OCI-LY7 (cell line): ENCODE measurements at regions not wholly inside any gene's neighbourhood (a gene's known extent, or its start where the extent isn't known, plus 50 kb on each side); places are given as distances from the start of the nearest gene placed in this dataset.

Source experiments
- BruUV-seq: library from RNA; stranded (reverse); fragments of 400-500 nt; replicated peaks from 2 replicates; lab custom pipeline; 2021; lab: Mats Ljungman, UMichigan
- CTCF ChIA-PET: fragments of 300-600 bp; sonication (Branson Sonifier 250); formaldehyde crosslinking; loops from one replicate; lab custom pipeline; 2022; ENCODE audit warnings: antibody characterized with exemption; ENCODE audit not compliant: unreplicated experiment; lab: Charles Lee
- POLR2A ChIA-PET: fragments of 300-600 bp; sonication (Branson Sonifier 250); formaldehyde crosslinking; loops from one replicate; lab custom pipeline; 2022; ENCODE audit warnings: antibody characterized with exemption; lab: Charles Lee
- DNase-seq: peaks from one replicate; pipeline ENCODE4 v3.0.0-alpha.2; 2015; ENCODE audit warnings: low spot score
- H2AFZ ChIP-seq: fragments of 200-600 bp; sonication (generic), shearing (Covaris generic); 2 replicates; pipeline ENCODE4 v1.6.1; 2014; ENCODE audit warnings: mild to moderate bottlenecking, antibody characterized with exemption, low read length, moderate library complexity
- H3K27ac ChIP-seq: fragments of 200-600 bp; sonication (generic); 2 replicates; pipeline ENCODE4 v1.5.1; 2014; ENCODE audit warnings: mixed run types, low read depth, mild to moderate bottlenecking, moderate library complexity, low read length, inconsistent platforms; ENCODE audit not compliant: poor library complexity, severe bottlenecking
- H3K36me3 ChIP-seq: fragments of 200-600 bp; sonication (generic); 2 replicates; pipeline ENCODE4 v1.6.1; 2014; ENCODE audit warnings: mild to moderate bottlenecking, antibody characterized with exemption, low read length, moderate library complexity, mixed read lengths; ENCODE audit not compliant: insufficient read depth
- H3K4me1 ChIP-seq: fragments of 200-600 bp; sonication (generic); 2 replicates; pipeline ENCODE4 v1.5.1; 2014; ENCODE audit warnings: mild to moderate bottlenecking, low read length; ENCODE audit not compliant: insufficient read depth, poor library complexity, severe bottlenecking
- H3K4me2 ChIP-seq: fragments of 200-600 bp; sonication (generic); 2 replicates; pipeline ENCODE4 v1.6.1; 2014; ENCODE audit warnings: mild to moderate bottlenecking, low read length
- H3K4me3 ChIP-seq: fragments of 200-600 bp; sonication (generic); 2 replicates; pipeline ENCODE4 v1.5.1; 2014; ENCODE audit warnings: mild to moderate bottlenecking, low read depth, low read length; ENCODE audit not compliant: poor library complexity, severe bottlenecking
- H3K79me2 ChIP-seq: fragments of 200-600 bp; sonication (generic); 2 replicates; pipeline ENCODE4 v1.6.1; 2016; ENCODE audit warnings: low read depth, mild to moderate bottlenecking, low read length, moderate library complexity, mixed read lengths; ENCODE audit not compliant: insufficient read depth
- H3K9me2 ChIP-seq: fragments of 200-600 bp; sonication (generic); 2 replicates; pipeline ENCODE4 v1.6.1; 2016; ENCODE audit warnings: mild to moderate bottlenecking, low read length, mixed read lengths; ENCODE audit not compliant: insufficient read depth
- H3K9me3 ChIP-seq: fragments of 200-600 bp; sonication (generic); 2 replicates; pipeline ENCODE4 v1.6.1; 2014; ENCODE audit warnings: mild to moderate bottlenecking, mixed run types, low read length, mixed read lengths
- H4K20me1 ChIP-seq: fragments of 200-600 bp; sonication (generic); 2 replicates; pipeline ENCODE4 v1.6.1; 2014; ENCODE audit warnings: mild to moderate bottlenecking, antibody characterized with exemption, low read length, moderate library complexity, mixed read lengths; ENCODE audit not compliant: insufficient read depth
- CTCF ChIP-seq: fragments of 200-600 bp; sonication (generic); conservative IDR thresholded peaks from 2 replicates; pipeline ENCODE4 v1.5.1; 2014; ENCODE audit warnings: mild to moderate bottlenecking, antibody characterized with exemption, low read length, moderate library complexity, mixed read lengths
- EZH2phosphoT487 ChIP-seq: fragments of 200-600 bp; sonication (generic); IDR thresholded peaks from 2 replicates; pipeline ENCODE4 v1.6.1; 2018; ENCODE audit warnings: low read depth, borderline replicate concordance, mild to moderate bottlenecking, mixed run types, antibody characterized with exemption, low read length, moderate library complexity, mixed read lengths
- intact Hi-C: fragments of 100-400 bp; cut with micrococcal nuclease; formaldehyde crosslinking; loops from one replicate; pipeline ENCODE4 v1.10.0; 2022; ENCODE audit not compliant: unreplicated experiment

GRCh38 chr21:24118738-24119459 is 1488.4 kb downstream of the MRPL39 start:
- TF ChIP-seq EZH2phosphoT487: no peak
- no peak for TF ChIP-seq CTCF
- no peaks in the 10 kb centered on the region for H4K20me1 ChIP-seq
- no peak for DNase-seq
- ChIA-PET CTCF (no interaction called here), POLR2A (no interaction called here)
- no peak overlapping the region for H3K4me3 ChIP-seq
- intact Hi-C loops: no loop called here
- H3K9me2 ChIP-seq: no peaks in the 10 kb centered on the region
- H3K36me3 ChIP-seq: no peaks in the 10 kb centered on the region
- H3K4me1 ChIP-seq: no peaks in the 10 kb centered on the region
- no peak overlapping the region for H2AFZ ChIP-seq
- H3K4me2 ChIP-seq: no peak overlapping the region
- H3K9me3 ChIP-seq: peaks cover 15% of the 10 kb centered on the region; the same call in 1 of the 2 replicates
- no TSS peak for BruUV-seq
- no peak overlapping the region for H3K27ac ChIP-seq
- no peaks in the 10 kb centered on the region for H3K79me2 ChIP-seq

GRCh38 chr21:24115141-24115540 is 1492.1 kb downstream of the MRPL39 start:
- ChIA-PET CTCF (no interaction called here), POLR2A (interaction anchor here (0.6 kb wide), 1 partner anchor 694 kb away, joined by 4 read pairs; no protein-coding TSS in a partner anchor)
- BruUV-seq: no TSS peak
- H3K9me2 ChIP-seq: no peaks in the 10 kb centered on the region
- H2AFZ ChIP-seq: no peak overlapping the region
- peaks cover 19% of the 10 kb centered on the region for H3K9me3 ChIP-seq
- H3K4me2 ChIP-seq: no peak overlapping the region
- intact Hi-C loops: no loop called here
- no peaks in the 10 kb centered on the region for H4K20me1 ChIP-seq
- H3K4me1 ChIP-seq: no peaks in the 10 kb centered on the region
- TF ChIP-seq CTCF (no peak), EZH2phosphoT487 (no peak)
- no peak overlapping the region for H3K4me3 ChIP-seq
- no peak for DNase-seq
- no peak overlapping the region for H3K27ac ChIP-seq
- no peaks in the 10 kb centered on the region for H3K79me2 ChIP-seq
- no peaks in the 10 kb centered on the region for H3K36me3 ChIP-seq

- Histone ChIP-seq H3K9me3 (peaks cover 32% of the 10 kb centered on the region), H3K9me2 (no peaks in the 10 kb centered on the region), H3K4me1 (no peaks in the 10 kb centered on the region), H3K4me2 (no peak overlapping the region), H3K27ac (no peak overlapping the region), H4K20me1 (no peaks in the 10 kb centered on the region), H3K4me3 (no peak overlapping the region), H3K79me2 (no peaks in the 10 kb centered on the region), H3K36me3 (no peaks in the 10 kb centered on the region), H2AFZ (no peak overlapping the region)
- CTCF ChIA-PET: no interaction called here
- intact Hi-C loops: no loop called here
- no peak for DNase-seq
- no TSS peak for BruUV-seq
- POLR2A ChIA-PET: interaction anchor here (0.6 kb wide), 1 partner anchor 1352 kb away, joined by 3 read pairs; no protein-coding TSS in a partner anchor
- TF ChIP-seq EZH2phosphoT487 (no peak), CTCF (no peak)
Measured at GRCh38 chr21:24112020-24112419, 1495.3 kb downstream of the MRPL39 start.
